ENCODE measurements at regions not wholly inside any gene's neighbourhood (a gene's known extent, or its start where the extent isn't known, plus 50 kb on each side); places are given as distances from the start of the nearest gene placed in this dataset.
"Not testable (repeated sequence)": the region's sequence is repeated elsewhere in the genome, so short reads cannot be mapped to it uniquely, and the experiment has no call there.

DNA sequence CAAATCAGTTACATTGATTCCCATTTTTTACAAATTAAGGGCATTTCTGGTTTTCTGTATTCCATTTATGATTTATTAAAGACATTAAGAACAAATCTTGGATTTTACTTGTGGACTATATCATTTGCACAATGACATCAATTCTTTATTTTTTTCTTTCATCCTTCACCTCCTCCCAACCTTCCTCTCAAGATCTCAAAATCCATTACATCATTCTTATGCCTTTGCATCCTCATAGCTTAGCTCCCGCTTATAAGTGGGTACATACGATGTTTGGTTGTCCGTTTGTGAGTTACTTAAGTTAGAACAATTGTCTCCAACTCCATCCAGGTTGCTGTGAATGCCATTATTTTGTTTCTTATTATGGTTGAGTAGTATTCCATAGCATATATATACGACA is 752.8 kb downstream of the CD109 start:
- ATAC-seq (ENCODE audit: low FRiP score in 2 of 2) (no peak), DNase-seq (no peak)
- H3K4me1 ChIP-seq = no peaks in the 10 kb centered on the region
- WGBS, 2 donors = 90 to 93% methylated on average over 4 of the region's 4 CpGs
- no peaks in the 10 kb centered on the region for H3K27me3 ChIP-seq
- no peak overlapping the region for H3K27ac ChIP-seq
- no peak overlapping the region for H3K4me3 ChIP-seq
- TF ChIP-seq POLR2AphosphoS5 (IDR thresholded peaks at IDR 0.05) = no peak
- TF ChIP-seq, protein P1, sequence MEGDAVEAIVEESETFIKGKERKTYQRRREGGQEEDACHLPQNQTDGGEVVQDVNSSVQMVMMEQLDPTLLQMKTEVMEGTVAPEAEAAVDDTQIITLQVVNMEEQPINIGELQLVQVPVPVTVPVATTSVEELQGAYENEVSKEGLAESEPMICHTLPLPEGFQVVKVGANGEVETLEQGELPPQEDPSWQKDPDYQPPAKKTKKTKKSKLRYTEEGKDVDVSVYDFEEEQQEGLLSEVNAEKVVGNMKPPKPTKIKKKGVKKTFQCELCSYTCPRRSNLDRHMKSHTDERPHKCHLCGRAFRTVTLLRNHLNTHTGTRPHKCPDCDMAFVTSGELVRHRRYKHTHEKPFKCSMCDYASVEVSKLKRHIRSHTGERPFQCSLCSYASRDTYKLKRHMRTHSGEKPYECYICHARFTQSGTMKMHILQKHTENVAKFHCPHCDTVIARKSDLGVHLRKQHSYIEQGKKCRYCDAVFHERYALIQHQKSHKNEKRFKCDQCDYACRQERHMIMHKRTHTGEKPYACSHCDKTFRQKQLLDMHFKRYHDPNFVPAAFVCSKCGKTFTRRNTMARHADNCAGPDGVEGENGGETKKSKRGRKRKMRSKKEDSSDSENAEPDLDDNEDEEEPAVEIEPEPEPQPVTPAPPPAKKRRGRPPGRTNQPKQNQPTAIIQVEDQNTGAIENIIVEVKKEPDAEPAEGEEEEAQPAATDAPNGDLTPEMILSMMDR (IDR thresholded peaks at IDR 0.05) = no peak
- no peak for TF ChIP-seq POLR2A (IDR thresholded peaks at IDR 0.05)
- no peak for TF ChIP-seq EP300 (IDR thresholded peaks at IDR 0.05)
- no peaks in the 10 kb centered on the region for H3K36me3 ChIP-seq
- no peaks in the 10 kb centered on the region for H3K9me3 ChIP-seq

- Histone ChIP-seq H3K9me3 (no peaks in the 10 kb centered on the region), H3K27me3 (no peaks in the 10 kb centered on the region), H3K27ac (no peak overlapping the region), H3K4me3 (no peak overlapping the region), H3K36me3 (no peaks in the 10 kb centered on the region), H3K4me1 (no peaks in the 10 kb centered on the region)
- DNase-seq (no peak), ATAC-seq (ENCODE audit: low FRiP score in 2 of 2) (no peak)
- 73 to 78% methylated on average over 5 of the region's 5 CpGs for WGBS, 2 donors
- TF ChIP-seq, protein P1 (IDR thresholded peaks at IDR 0.05) = no peak
- TF ChIP-seq EP300 (IDR thresholded peaks at IDR 0.05) (no peak), POLR2A (IDR thresholded peaks at IDR 0.05) (no peak), POLR2AphosphoS5 (IDR thresholded peaks at IDR 0.05) (no peak)
Observed at GRCh38 chr6:74447013-74447412, 751.0 kb downstream of the CD109 start.

GRCh38 chr6:74439123-74439811 is 743.3 kb downstream of the CD109 start:
- H3K9me3 ChIP-seq = no peaks in the 10 kb centered on the region
- no peak for DNase-seq
- no peaks in the 10 kb centered on the region for H3K4me1 ChIP-seq
- H3K27me3 ChIP-seq = no peaks in the 10 kb centered on the region
- ATAC-seq (ENCODE audit: low FRiP score in 2 of 2) = no peak
- TF ChIP-seq POLR2AphosphoS5 (IDR thresholded peaks at IDR 0.05) (no peak), POLR2A (IDR thresholded peaks at IDR 0.05) (no peak), EP300 (IDR thresholded peaks at IDR 0.05) (no peak)
- TF ChIP-seq, protein P1 (IDR thresholded peaks at IDR 0.05) = no peak
- no peak overlapping the region for H3K27ac ChIP-seq
- H3K4me3 ChIP-seq = no peak overlapping the region
- no peaks in the 10 kb centered on the region for H3K36me3 ChIP-seq
- WGBS, 2 donors = 50 to 55% methylated on average over 1 of the region's 1 CpG

DNA sequence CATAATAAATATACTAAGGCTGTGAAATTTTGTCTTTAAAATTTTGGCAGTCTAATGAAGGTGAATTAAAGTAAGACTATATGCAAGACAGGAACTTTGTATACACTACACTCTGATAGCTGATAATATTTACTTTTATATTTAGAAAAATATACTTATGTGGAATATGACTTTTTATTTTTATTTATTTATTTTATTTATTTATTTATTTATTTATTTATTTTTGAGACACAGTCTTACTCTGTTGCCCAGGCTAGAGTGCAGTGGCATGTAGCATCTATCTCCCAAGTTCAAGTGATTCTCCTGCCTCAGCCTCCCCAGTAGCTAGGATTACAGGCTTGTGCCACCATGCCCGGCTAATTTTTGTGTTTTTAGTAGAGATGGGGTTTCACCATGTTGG is 742.4 kb downstream of the CD109 start:
- H3K36me3 ChIP-seq; H3K27me3 ChIP-seq; H3K4me3 ChIP-seq; DNase-seq; H3K9me3 ChIP-seq; ATAC-seq (ENCODE audit: low FRiP score in 2 of 2); H3K4me1 ChIP-seq; H3K27ac ChIP-seq: not testable (repeated sequence)
- 88 to 92% methylated on average over 1 of the region's 1 CpG for WGBS, 2 donors

DNA sequence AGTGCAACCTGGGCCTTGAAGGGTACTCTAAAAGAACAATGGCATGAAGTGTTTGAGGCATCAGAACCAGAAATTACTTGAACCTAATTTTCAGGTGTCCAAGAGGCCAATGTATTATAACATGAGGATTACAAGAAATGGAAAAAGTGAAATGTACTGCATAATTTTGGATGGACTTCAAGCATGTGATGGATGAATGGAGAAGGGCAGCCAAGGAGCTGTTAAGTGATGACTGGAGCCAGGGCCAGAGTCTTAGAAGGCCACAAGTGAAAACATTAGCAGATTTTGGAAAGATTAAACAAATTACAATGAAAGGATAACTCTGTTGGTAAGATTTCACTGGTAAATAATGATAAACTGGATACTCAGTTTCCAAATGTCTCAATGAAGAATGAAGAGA is 738.2 kb downstream of the CD109 start:
- no peaks in the 10 kb centered on the region for H3K4me1 ChIP-seq
- H3K36me3 ChIP-seq = no peaks in the 10 kb centered on the region
- no peaks in the 10 kb centered on the region for H3K9me3 ChIP-seq
- H3K4me3 ChIP-seq = no peak overlapping the region
- peak in 1 of 2 donors; percentile 34 for ATAC-seq (ENCODE audit: low FRiP score in 2 of 2)
- DNase-seq = no peak
- TF ChIP-seq EP300 (IDR thresholded peaks at IDR 0.05) = no peak
- H3K27ac ChIP-seq = no peak overlapping the region
- H3K27me3 ChIP-seq = no peaks in the 10 kb centered on the region

DNA sequence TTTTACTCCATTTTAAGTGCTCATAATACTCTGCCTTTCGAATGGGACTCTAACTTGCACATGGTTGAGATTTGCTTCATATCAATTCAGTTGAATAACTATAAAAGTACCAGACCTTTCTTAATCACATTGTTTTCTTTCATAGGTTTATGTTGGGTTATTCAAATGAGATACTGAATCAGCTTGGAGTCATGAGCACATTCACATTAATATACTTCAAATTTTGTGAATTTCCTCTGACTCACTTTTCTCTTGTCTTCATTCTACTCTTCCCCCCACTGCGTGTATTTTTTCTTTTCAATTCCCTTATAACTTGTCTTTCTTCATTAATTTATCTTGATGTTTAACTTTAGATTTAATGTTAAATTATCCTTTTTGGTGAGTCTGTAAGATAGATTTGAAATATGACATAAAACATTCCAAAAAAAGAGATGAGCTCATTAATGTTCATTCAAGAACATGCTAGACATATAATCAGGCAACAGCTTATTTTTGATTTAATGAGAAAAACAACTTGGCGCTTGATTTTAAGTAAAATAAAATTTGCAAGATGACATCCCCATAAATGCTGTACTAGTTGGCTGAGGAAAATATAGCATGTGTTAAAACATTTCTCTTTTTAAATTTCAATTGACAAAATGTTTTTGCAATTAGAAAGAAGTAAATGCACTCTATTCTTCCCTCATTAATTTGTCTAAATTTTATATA is 736.0 kb downstream of the CD109 start:
- no peak for TF ChIP-seq EP300 (IDR thresholded peaks at IDR 0.05)
- no peak for TF ChIP-seq POLR2A (IDR thresholded peaks at IDR 0.05)
- TF ChIP-seq POLR2AphosphoS5 (IDR thresholded peaks at IDR 0.05) = no peak
- TF ChIP-seq, protein P1 (IDR thresholded peaks at IDR 0.05) = no peak
- no peak for DNase-seq
- H3K9me3 ChIP-seq = no peaks in the 10 kb centered on the region
- WGBS, 2 donors = 87 to 89% methylated on average over 3 of the region's 3 CpGs
- no peaks in the 10 kb centered on the region for H3K4me1 ChIP-seq
- H3K36me3 ChIP-seq = no peaks in the 10 kb centered on the region
- ATAC-seq (ENCODE audit: low FRiP score in 2 of 2) = no peak
- H3K27me3 ChIP-seq = no peaks in the 10 kb centered on the region
- no peak overlapping the region for H3K4me3 ChIP-seq
- H3K27ac ChIP-seq = no peak overlapping the region

Measured in upper lobe of left lung (tissue), 6 donors.